ENCODE measurements at regions not wholly inside any gene's neighbourhood (a gene's known extent, or its start where the extent isn't known, plus 50 kb on each side); places are given as distances from the start of the nearest gene placed in this dataset.
A peak's percentile ranks its signal among the peaks of the same experiment; 100 is the strongest.
"Not testable (repeated sequence)": the region's sequence is repeated elsewhere in the genome, so short reads cannot be mapped to it uniquely, and the experiment has no call there.

DNA sequence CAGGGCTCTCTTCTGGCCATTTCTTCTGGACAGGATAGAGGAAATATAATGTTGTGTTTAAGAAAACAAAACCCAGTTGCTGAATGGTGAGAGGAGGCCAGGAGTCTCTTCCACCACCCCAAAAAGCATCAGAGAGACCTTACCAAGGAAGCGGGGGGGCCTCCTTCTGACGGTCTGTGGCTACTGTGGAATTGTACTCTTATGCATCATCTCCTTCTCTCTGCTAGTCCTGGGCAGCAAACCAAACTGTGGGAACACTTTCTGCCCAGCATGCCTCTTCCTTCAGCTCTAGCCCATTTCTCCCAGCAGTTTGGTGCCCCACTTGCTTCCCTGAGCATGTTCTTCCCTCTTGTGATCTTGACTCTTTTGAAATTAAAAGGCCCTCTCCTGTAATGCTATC lies 157.7 kb downstream of the HHIPL2 start:
- no peak for DNase-seq
- TF ChIP-seq GATA1 (IDR thresholded peaks at IDR 0.05; ENCODE audit: low read depth, low read length) = no peak
- TF ChIP-seq POLR2A (IDR thresholded peaks at IDR 0.05; ENCODE audit: low read length) = no peak

DNA sequence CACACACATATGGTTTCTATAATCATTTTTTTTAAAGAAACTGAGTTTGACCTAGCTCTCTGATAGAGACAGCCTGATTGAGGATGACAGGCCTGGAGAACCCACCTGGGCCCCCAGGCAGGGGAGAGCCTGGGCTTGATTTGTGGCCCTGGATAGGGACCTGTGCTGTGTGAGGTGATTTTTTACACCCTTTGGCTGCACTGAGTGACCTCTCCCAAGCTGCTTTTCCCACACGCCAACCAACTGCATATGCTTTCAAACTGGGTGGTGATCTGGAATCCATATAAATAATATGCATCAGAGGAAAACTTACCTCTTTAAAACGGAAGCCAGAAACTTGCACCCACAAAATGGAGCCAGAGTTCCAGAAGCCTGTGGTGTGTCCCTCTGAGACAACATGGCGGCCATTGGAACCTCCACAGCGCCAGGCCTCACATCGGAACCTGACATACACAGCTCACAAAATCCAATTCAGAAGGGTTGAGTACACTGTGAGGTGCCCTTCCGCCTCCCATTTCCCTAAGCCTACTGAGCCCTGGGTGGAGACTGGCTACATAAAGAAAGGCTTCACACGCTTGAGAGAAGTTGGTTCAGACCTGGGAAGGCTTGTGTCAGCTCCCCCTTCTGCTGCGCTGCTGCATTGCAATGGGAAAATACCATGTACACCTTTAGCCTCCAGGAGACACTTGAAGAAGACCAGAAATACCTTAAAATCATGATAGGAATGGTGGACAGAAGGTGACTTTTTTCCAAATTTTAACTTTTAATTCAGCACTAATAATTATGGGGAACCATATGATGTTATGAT lies 160.7 kb downstream of the HHIPL2 start:
- DNase-seq = peak in 1 of 2 experiments; percentile 26

GRCh38 chr1:222385955-222386354 lies 161.9 kb downstream of the HHIPL2 start:
- TF ChIP-seq POLR2A (IDR thresholded peaks at IDR 0.05; ENCODE audit: low read length) (no peak), GATA1 (IDR thresholded peaks at IDR 0.05; ENCODE audit: low read depth, low read length) (no peak)
- DNase-seq = no peak

More for the DNA sequence above, 160.7 kb downstream of the HHIPL2 start:
- TF ChIP-seq GATA1 (IDR thresholded peaks at IDR 0.05; ENCODE audit: low read depth, low read length) (no peak), POLR2A (IDR thresholded peaks at IDR 0.05; ENCODE audit: low read length) (no peak)

DNA sequence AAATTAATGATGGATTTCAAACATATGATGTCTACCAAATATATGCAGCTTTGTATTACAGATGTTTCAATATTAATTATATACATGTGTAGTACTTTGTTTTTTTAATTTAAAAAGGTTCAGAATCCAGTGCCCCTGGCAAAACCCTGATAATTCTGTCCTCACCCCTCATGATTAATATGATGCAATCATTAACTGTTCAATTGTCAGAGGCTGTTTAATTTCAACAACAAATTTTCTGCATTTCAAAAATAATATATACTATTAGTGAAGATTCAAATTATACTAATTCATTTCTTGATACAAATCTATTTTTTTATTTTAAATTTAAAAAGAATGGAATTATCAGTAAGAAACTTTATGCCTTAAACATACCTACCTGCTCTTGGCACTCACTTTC lies 162.6 kb downstream of the HHIPL2 start:
- TF ChIP-seq GATA1 (IDR thresholded peaks at IDR 0.05; ENCODE audit: low read depth, low read length) (no peak), POLR2A (IDR thresholded peaks at IDR 0.05; ENCODE audit: low read length) (no peak)
- no peak for DNase-seq

DNA sequence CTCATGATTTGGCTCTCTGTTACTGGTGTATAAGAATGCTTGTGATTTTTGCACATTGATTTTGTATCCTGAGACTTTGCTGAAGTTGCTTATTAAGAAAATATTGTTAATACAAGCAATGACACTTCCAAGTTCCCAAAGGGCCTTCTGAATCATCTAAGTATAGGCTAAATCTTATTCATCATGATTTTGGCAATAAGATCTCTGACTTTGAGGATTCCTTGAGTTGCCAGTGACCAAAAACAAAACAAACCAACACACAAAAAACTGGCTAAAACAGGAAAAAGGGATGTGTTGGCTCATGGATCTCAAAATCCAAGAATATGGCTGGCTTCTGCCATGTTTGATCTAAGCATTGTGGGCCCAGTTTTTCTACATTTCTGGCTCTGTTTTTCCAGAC lies 163.4 kb downstream of the HHIPL2 start:
- TF ChIP-seq GATA1 (IDR thresholded peaks at IDR 0.05; ENCODE audit: low read depth, low read length) (no peak), POLR2A (IDR thresholded peaks at IDR 0.05; ENCODE audit: low read length) (no peak)
- no peak for DNase-seq

DNA sequence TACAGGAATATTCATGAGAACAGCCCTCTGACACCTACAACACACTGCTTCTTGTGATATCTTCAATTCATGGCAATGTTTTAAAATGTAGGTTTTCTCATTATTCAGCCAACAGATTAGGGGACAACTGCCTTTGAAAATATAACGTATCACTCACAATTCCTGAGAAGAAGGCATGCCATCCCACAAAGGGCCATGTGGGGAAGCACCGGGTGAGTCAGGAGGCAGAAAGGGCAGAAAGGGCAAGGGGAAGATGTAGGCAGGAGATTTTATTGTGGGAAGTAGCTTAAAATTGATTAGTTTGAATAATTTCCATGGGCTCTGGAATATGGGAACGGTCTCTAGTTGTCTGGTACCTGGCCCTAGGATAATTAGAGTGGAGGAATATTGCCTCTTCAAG lies 165.7 kb downstream of the HHIPL2 start:
- no peak for DNase-seq
- TF ChIP-seq GATA1 (IDR thresholded peaks at IDR 0.05; ENCODE audit: low read depth, low read length) = no peak
- TF ChIP-seq POLR2A (IDR thresholded peaks at IDR 0.05; ENCODE audit: low read length) = no peak

- DNase-seq = no peak
- TF ChIP-seq POLR2A (IDR thresholded peaks at IDR 0.05; ENCODE audit: low read length) (no peak), GATA1 (IDR thresholded peaks at IDR 0.05; ENCODE audit: low read depth, low read length) (no peak)
Observed at GRCh38 chr1:222377428-222378088, 170.3 kb downstream of the HHIPL2 start.

DNA sequence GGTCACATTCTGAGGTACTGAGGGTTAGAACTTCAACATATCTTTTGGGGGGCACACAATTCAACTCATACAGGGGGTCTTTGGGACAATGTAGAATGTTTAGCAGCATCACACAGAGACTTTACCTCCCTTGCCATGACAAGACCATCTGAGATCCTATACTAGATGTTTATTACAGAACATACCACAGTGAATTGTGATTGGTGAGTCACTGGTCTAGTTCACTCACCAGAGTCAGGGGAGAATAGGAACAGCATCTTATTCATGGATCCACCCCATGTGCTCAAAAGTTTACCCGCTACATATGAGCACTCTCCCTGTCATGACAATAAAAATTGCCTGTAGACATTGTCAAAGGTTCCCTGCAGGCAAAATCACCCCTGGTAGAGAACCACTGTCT lies 171.1 kb downstream of the HHIPL2 start:
- DNase-seq = not testable (repeated sequence)

GRCh38 chr1:222375701-222376100 lies 172.2 kb downstream of the HHIPL2 start:
- TF ChIP-seq POLR2A (IDR thresholded peaks at IDR 0.05; ENCODE audit: low read length) (no peak), GATA1 (IDR thresholded peaks at IDR 0.05; ENCODE audit: low read depth, low read length) (no peak)
- no peak for DNase-seq

DNA sequence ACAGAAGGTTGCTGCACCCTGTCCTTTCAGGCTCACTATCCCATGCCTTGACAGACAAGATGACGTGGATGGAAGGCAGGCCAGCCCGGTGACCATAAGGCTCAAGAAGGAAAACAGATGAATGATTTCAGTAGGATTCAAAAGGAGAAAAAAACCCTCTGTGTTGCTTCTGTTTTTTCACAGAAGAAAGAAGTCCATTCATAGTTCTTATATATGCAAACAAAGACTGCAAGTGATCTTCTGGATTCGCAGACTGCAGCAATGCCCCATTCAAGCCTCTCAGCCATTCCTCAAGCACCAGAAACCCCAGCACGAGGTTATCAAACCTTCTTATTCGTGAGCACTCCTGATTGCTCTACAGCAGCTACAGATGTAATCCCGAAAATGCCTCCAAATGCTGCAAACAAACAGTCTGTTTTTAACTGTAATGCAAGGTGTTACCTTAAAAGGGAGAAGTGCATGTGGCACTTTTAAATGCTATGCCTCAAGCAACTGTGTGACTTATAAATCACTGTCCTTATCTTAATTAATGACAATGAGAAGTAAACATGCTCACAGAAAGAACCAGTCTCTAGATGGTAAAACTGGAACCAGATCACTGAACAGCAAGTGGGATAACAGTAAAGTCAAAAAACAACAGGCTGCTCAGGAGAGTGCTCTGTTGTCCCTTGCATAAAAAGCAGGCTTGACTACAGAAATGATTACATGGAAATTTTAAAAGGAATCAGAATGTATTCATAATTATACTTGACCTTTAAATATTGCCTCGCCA lies 173.9 kb downstream of the HHIPL2 start:
- no peak for DNase-seq
- TF ChIP-seq POLR2A (IDR thresholded peaks at IDR 0.05; ENCODE audit: low read length) = no peak

DNA sequence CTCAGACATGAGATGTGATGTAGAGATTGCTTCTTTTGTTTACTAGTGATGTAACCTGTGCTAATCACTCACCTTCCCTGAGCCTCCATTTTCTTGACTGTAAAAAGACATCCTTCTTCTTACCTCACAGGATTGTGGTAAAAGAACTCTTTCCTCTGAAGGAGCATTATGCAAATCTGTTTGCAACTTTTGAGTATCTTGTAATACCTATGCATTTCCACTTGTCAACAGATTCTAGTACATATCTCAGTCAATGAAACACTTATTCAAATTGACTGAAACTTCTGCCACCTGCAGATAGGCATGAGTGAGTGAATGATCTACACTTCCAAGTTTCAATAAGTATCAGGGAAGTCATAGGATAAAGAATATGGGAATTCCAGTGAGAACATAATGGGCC lies 174.7 kb downstream of the HHIPL2 start:
- no peak for DNase-seq
- TF ChIP-seq GATA1 (IDR thresholded peaks at IDR 0.05; ENCODE audit: low read depth, low read length) (no peak), POLR2A (IDR thresholded peaks at IDR 0.05; ENCODE audit: low read length) (no peak)

- TF ChIP-seq GATA1 (IDR thresholded peaks at IDR 0.05; ENCODE audit: low read depth, low read length) (no peak), POLR2A (IDR thresholded peaks at IDR 0.05; ENCODE audit: low read length) (no peak)
Observed at GRCh38 chr1:222372221-222372620, 175.7 kb downstream of the HHIPL2 start.

DNA sequence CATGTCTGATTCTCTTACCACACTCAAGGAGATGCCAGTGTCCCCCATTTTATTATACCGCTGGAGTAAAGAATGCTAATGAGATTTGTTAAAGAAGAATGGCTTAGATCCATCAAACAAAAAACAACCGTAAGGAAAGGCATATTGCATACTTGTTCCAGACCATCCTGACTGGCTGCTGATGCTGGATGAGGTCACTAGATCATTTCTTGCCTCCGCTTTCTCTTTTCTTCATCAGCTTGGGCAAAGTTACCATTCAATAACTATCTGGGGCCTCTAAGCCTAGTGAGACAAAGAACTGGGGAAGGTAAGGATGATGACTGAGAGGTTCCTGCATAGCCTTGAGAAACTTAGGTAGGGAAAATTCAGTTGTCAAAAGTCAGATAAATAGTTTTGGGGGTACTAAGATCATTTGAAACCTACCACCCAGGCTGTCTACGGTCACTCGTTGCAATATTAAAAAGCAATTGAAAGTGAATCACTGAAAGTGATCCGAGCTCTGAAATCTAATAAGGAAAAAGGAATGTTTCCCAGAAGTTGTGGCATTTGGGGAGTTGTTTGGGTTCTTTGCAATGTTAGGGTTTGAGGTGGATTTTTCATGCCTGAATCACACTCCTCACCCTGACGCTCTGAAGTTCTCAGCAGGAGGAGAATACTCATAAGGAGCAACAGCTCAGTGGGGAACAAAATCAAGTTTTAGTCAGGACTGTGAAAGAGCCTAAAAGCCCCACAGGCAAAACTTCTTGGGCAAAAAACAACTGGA lies 176.8 kb downstream of the HHIPL2 start:
- TF ChIP-seq POLR2A (IDR thresholded peaks at IDR 0.05; ENCODE audit: low read length) (no peak), GATA1 (IDR thresholded peaks at IDR 0.05; ENCODE audit: low read depth, low read length) (no peak)
- DNase-seq = no peak

More at GRCh38 chr1:222372221-222372620, 175.7 kb downstream of the HHIPL2 start:
- DNase-seq = no peak
